ENCODE measurements at regions not wholly inside any gene's neighbourhood (a gene's known extent, or its start where the extent isn't known, plus 50 kb on each side); places are given as distances from the start of the nearest gene placed in this dataset.

DNA sequence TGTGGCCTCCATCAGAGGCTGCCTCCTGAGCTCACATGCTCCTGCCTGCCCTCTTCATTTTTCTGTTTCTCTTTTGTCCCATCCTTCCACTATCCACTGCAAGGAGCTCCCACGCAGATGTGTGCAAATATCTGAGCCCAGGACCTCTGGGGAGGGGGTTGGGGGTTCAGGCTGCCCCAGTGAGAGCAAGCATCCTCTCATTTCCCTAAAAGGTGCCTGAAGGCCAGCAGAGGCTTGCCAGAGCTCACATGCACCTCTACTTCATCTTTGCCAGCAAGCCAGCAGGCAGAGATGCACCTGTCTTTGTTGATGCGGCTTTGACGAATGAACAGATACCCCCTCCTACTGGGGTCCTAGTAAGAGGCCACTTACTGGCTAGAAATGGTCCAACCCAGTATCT, 128.8 kb downstream of the FGF9 start:
- Mint-ChIP-seq H3K27ac (no peak overlapping the region), H3K27me3 (peaks cover 3% of the 10 kb centered on the region), H3K4me1 (ENCODE audit: low read depth) (no peaks in the 10 kb centered on the region), H3K9me3 (no peaks in the 10 kb centered on the region), H3K4me3 (no peak overlapping the region), H3K36me3 (ENCODE audit: low read depth) (no peaks in the 10 kb centered on the region)
- no peak for DNase-seq

- H3K9me3 Mint-ChIP-seq, result no peaks in the 10 kb centered on the region
- peaks cover 3% of the 10 kb centered on the region for H3K27me3 Mint-ChIP-seq
- DNase-seq, result no peak
- H3K4me1 Mint-ChIP-seq (ENCODE audit: low read depth), result no peaks in the 10 kb centered on the region
- H3K36me3 Mint-ChIP-seq (ENCODE audit: low read depth), result no peaks in the 10 kb centered on the region
- no peak overlapping the region for H3K27ac Mint-ChIP-seq
- no peak overlapping the region for H3K4me3 Mint-ChIP-seq
These were observed 130.2 kb downstream of the FGF9 start for GRCh38 chr13:21800837-21801616.

DNA sequence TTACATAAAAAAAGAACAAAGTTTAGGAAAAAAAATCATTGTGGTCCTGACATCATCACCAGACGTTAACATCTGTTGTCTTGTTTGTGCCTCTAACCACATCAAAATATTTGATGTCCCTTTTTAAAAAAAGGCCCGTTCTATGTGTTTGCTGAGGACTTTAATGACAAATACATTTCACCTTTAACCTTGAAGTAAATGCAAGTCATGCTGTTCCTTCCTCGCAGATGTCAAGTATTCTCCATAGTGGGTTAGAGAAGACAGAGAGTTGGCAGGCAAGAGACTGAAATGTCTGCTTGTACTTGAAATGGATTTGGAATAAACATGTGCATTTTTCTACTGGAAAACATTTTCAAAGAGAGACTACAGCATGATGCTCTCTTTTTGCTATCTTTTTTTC, 134.9 kb downstream of the FGF9 start:
- Mint-ChIP-seq H3K4me3 (no peak overlapping the region), H3K4me1 (ENCODE audit: low read depth) (no peaks in the 10 kb centered on the region), H3K27me3 (peaks cover 15% of the 10 kb centered on the region), H3K27ac (no peak overlapping the region), H3K36me3 (ENCODE audit: low read depth) (no peaks in the 10 kb centered on the region), H3K9me3 (no peaks in the 10 kb centered on the region)
- no peak for DNase-seq

GRCh38 chr13:21812192-21812626, 141.3 kb downstream of the FGF9 start:
- no peaks in the 10 kb centered on the region for H3K4me1 Mint-ChIP-seq (ENCODE audit: low read depth)
- no peaks in the 10 kb centered on the region for H3K36me3 Mint-ChIP-seq (ENCODE audit: low read depth)
- DNase-seq, result no peak
- H3K9me3 Mint-ChIP-seq, result no peaks in the 10 kb centered on the region
- no peak overlapping the region for H3K27ac Mint-ChIP-seq
- peaks cover 37% of the 10 kb centered on the region for H3K27me3 Mint-ChIP-seq
- no peak overlapping the region for H3K4me3 Mint-ChIP-seq

- Mint-ChIP-seq H3K36me3 (ENCODE audit: low read depth) (no peaks in the 10 kb centered on the region), H3K4me3 (no peak overlapping the region), H3K27ac (no peak overlapping the region), H3K27me3 (peaks cover 34% of the 10 kb centered on the region), H3K9me3 (no peaks in the 10 kb centered on the region), H3K4me1 (ENCODE audit: low read depth) (no peaks in the 10 kb centered on the region)
- DNase-seq, result no peak
These were observed 142.2 kb downstream of the FGF9 start for GRCh38 chr13:21813110-21813509.

- Mint-ChIP-seq H3K27me3 (peaks cover 31% of the 10 kb centered on the region), H3K27ac (no peak overlapping the region), H3K4me1 (ENCODE audit: low read depth) (no peaks in the 10 kb centered on the region), H3K4me3 (no peak overlapping the region), H3K36me3 (ENCODE audit: low read depth) (no peaks in the 10 kb centered on the region), H3K9me3 (no peaks in the 10 kb centered on the region)
- DNase-seq, result no peak
These were observed 143.0 kb downstream of the FGF9 start for GRCh38 chr13:21813844-21814243.

GRCh38 chr13:21814604-21815003, 143.7 kb downstream of the FGF9 start:
- Mint-ChIP-seq H3K27ac (no peak overlapping the region), H3K27me3 (peaks cover 31% of the 10 kb centered on the region), H3K36me3 (ENCODE audit: low read depth) (no peaks in the 10 kb centered on the region), H3K4me1 (ENCODE audit: low read depth) (no peaks in the 10 kb centered on the region), H3K9me3 (no peaks in the 10 kb centered on the region), H3K4me3 (no peak overlapping the region)
- no peak for DNase-seq

DNA sequence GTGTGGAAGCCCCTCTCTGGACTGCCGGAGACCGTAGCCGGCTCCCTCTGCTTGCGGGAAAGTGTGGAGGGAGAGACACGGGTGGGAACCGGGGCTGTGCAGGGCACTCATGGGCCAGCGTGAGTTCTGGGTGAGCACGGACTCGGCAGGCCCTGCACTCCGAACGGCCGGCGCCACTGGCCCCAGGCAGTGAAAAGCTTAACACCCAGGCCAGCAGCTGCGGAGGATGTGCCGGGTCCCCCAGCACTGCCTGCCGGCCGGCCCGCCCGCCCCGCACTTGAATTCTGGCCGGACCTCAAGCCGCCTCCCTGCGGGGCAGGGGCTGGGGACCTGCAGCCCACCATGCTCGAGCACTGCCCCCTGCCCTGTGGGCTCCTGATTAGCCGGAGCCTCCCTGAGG, 147.0 kb downstream of the FGF9 start:
- H3K4me1 Mint-ChIP-seq (ENCODE audit: low read depth), result no peaks in the 10 kb centered on the region

DNA sequence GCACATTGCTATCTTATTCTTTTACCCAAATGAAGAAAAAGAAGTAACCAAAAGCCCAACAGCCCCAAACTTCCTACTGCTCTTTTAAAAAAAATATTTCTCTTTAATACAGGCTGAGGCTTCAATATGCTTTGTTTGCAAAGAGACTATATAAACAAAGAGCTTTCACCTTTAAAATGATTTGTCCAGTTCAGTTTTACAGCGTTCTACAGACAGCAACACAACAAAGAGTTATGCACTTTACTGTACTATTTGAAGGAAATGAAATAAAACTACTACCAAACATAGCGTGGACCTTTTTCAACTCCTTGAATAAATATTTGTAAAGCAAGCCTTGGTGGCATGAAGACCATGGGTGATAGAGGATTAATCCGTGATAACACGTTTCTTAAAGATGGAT, 151.2 kb downstream of the FGF9 start:
- Mint-ChIP-seq H3K9me3 (no peaks in the 10 kb centered on the region), H3K27me3 (no peaks in the 10 kb centered on the region), H3K4me1 (ENCODE audit: low read depth) (no peaks in the 10 kb centered on the region), H3K4me3 (no peak overlapping the region), H3K36me3 (ENCODE audit: low read depth) (no peaks in the 10 kb centered on the region), H3K27ac (no peak overlapping the region)
- no peak for DNase-seq

More for the DNA sequence above, 147.0 kb downstream of the FGF9 start:
- DNase-seq, result no peak
- no peak overlapping the region for H3K27ac Mint-ChIP-seq
- H3K27me3 Mint-ChIP-seq, result peaks cover 13% of the 10 kb centered on the region
- no peaks in the 10 kb centered on the region for H3K9me3 Mint-ChIP-seq
- no peak overlapping the region for H3K4me3 Mint-ChIP-seq
- no peaks in the 10 kb centered on the region for H3K36me3 Mint-ChIP-seq (ENCODE audit: low read depth)

DNA sequence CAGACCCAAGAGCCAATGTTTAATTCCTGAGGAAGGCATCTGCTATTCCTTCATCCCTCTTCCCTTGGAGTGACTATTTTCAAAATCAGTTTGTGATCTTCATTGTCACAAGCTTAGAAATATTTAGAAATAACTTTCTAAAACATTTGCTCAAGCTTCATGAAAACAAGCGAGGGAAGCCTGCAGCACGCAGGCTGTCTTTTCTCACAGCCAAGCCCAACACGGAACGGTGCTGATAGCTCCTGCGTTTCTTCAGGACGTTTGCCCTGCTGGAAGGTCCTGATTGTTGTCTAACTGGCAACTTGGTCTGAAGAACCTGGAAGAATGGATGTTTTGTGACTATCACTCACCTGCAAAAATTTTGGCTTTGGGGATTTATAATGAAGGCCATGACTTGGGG, 152.5 kb downstream of the FGF9 start:
- H3K4me3 Mint-ChIP-seq, result no peak overlapping the region
- no peak overlapping the region for H3K27ac Mint-ChIP-seq
- no peaks in the 10 kb centered on the region for H3K27me3 Mint-ChIP-seq
- H3K4me1 Mint-ChIP-seq (ENCODE audit: low read depth), result no peaks in the 10 kb centered on the region
- no peaks in the 10 kb centered on the region for H3K9me3 Mint-ChIP-seq
- DNase-seq, result no peak
- H3K36me3 Mint-ChIP-seq (ENCODE audit: low read depth), result no peaks in the 10 kb centered on the region

GRCh38 chr13:21823949-21824348, 153.1 kb downstream of the FGF9 start:
- Mint-ChIP-seq H3K36me3 (ENCODE audit: low read depth) (no peaks in the 10 kb centered on the region), H3K9me3 (no peaks in the 10 kb centered on the region), H3K27ac (no peak overlapping the region), H3K4me3 (no peak overlapping the region), H3K4me1 (ENCODE audit: low read depth) (no peaks in the 10 kb centered on the region), H3K27me3 (no peaks in the 10 kb centered on the region)
- no peak for DNase-seq

GRCh38 chr13:21825186-21825585, 154.3 kb downstream of the FGF9 start:
- Mint-ChIP-seq H3K9me3 (no peaks in the 10 kb centered on the region), H3K36me3 (ENCODE audit: low read depth) (no peaks in the 10 kb centered on the region), H3K4me3 (no peak overlapping the region)

DNA sequence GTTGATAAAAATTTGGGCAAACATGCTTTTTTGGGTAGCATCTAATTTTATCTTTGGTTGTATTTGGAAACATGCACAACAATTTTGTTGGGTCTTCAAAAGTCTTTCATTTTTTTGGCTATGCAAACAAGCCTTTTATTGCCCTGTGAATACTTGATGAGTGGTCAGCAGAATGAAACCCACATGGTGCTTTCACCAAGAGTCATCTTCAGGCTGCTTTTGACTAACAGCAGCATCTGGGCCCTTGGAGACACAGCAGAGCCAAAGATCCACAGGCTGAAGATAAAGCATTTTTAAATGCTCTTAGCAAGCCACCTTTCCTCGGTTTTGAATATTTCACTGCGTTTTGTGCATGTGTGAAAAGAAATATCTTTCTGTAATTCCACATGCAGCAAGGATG, 154.9 kb downstream of the FGF9 start:
- Mint-ChIP-seq H3K36me3 (ENCODE audit: low read depth) (no peaks in the 10 kb centered on the region), H3K4me3 (no peak overlapping the region), H3K27me3 (peaks cover 6% of the 10 kb centered on the region), H3K4me1 (ENCODE audit: low read depth) (no peaks in the 10 kb centered on the region), H3K9me3 (no peaks in the 10 kb centered on the region), H3K27ac (no peak overlapping the region)
- no peak for DNase-seq

More at GRCh38 chr13:21825186-21825585, 154.3 kb downstream of the FGF9 start:
- H3K4me1 Mint-ChIP-seq (ENCODE audit: low read depth), result no peaks in the 10 kb centered on the region
- H3K27me3 Mint-ChIP-seq, result peaks cover 6% of the 10 kb centered on the region
- no peak for DNase-seq
- H3K27ac Mint-ChIP-seq, result no peak overlapping the region

DNA sequence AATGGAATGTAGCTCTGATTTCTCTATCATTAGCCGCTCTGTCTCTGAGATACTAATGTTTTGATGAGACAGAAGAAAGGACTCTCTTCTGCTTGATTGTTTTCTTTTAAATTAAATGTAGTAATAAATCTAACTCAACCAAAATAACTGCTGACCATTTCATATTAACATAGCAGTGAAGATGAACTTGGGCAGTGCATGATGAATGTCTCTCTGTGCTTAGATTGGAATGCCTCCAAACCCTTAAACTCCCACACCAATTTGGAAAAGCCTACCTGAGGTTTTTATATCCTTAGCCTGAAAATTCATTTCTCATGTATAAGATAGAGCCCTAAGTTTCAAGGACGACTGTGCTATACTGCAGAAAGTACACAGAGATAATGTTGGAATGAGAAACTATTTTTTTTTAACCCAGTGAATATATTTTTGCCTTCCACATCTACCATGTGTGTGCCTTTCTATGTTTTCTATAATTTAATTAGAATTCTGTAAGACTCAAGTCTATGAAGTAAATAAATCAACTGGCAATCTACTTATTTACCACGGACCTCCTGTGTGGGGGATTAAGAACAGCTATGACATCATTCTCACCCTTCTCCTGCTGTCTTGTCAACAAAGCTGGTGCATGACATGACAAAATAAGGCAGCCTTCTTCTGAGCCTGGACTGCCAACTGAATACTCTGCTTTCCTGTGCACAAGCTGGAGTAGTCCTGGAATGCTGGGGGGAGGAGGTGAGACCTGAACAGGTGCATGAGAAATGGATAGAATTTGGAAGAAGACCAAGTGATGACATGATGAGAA, 155.5 kb downstream of the FGF9 start:
- H3K36me3 Mint-ChIP-seq (ENCODE audit: low read depth), result no peaks in the 10 kb centered on the region
- peaks cover 6% of the 10 kb centered on the region for H3K27me3 Mint-ChIP-seq
- H3K9me3 Mint-ChIP-seq, result no peaks in the 10 kb centered on the region
- H3K4me3 Mint-ChIP-seq, result no peak overlapping the region
- H3K27ac Mint-ChIP-seq, result no peak overlapping the region
- DNase-seq, result no peak
- H3K4me1 Mint-ChIP-seq (ENCODE audit: low read depth), result no peaks in the 10 kb centered on the region

DNA sequence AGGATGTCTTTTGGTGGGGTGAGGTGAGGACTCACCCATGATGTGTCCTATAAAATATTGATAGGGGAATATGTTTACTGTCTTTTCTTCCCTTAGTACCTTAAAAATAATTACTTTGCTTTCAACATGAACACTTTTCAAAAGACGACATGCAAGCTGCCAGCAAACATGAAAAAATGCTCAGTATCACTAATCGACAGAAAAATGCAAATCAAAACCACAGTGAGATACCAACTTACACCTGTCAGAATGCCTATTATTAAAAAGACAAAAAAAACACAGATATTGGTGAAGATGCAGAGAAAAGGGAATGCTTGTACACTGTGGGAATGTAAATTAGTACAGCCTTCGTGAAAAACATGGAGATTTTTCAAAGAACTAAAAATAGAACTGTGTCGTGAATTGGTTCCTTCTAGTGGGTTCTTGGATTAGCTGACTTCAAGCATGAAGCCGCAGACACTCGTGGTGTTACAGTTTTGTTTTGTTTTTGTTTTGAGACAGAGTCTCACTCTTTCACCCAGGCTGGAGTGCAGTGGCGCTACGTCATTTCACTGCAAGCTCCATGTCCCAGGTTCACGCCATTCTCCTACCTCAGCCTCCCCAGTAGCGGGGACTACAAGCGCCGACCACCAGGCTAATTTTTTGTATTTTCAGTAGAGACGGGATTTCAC, 160.9 kb downstream of the FGF9 start:
- Mint-ChIP-seq H3K4me3 (no peak overlapping the region), H3K9me3 (peaks cover 3% of the 10 kb centered on the region), H3K36me3 (ENCODE audit: low read depth) (no peaks in the 10 kb centered on the region), H3K27me3 (peaks cover 8% of the 10 kb centered on the region), H3K27ac (no peak overlapping the region), H3K4me1 (ENCODE audit: low read depth) (no peaks in the 10 kb centered on the region)
- DNase-seq, result no peak
